GM18870 (cell line): ENCODE measurements at regions not wholly inside any gene's neighbourhood (a gene's known extent, or its start where the extent isn't known, plus 50 kb on each side); places are given as distances from the start of the nearest gene placed in this dataset.
"Not testable (repeated sequence)": the region's sequence is repeated elsewhere in the genome, so short reads cannot be mapped to it uniquely, and the experiment has no call there.

Experiments used
- ATAC-seq: cut with Tn5 transposase; IDR thresholded peaks from one replicate; pipeline ENCODE4 v1.9.1; 2021; ENCODE audit warnings: moderate library complexity; ENCODE audit not compliant: unreplicated experiment

DNA sequence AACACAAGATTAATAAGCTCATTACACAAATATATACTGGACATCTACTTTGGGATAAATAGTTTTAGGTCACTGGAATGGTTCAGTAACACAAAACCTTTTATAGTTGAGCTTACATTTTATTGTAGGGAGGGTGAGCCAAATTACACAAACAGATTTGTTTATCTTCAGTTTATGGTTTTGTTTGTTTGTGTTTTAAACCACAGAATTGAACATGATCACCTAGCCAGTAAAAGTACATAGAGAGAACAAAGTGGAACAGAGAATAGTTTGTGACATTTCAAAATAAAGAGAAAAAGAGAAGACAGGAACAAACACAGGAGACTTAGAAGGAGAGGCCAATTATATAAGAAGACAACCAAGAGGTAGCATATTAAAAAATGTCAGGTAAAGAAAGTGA lies 1930.2 kb upstream of the PCDH20 start:
- no peak for ATAC-seq

DNA sequence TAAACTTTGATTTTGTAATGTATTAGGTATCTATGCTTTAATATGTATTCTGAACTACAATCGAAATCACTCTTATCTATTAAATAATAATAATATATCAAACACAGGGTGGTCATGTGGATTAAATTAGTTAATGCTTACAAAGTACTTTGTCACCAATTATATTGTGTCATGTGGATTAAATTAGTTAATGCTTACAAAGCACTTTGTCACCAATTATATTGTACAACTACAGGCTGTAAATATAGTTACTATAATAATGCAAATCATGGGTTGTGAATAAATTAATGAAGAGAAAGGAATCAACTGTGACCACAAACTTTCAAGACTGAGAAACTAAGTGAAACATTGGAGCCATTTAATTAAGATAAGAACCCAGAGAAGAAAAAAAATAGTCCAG lies 1929.1 kb upstream of the PCDH20 start:
- no peak for ATAC-seq

DNA sequence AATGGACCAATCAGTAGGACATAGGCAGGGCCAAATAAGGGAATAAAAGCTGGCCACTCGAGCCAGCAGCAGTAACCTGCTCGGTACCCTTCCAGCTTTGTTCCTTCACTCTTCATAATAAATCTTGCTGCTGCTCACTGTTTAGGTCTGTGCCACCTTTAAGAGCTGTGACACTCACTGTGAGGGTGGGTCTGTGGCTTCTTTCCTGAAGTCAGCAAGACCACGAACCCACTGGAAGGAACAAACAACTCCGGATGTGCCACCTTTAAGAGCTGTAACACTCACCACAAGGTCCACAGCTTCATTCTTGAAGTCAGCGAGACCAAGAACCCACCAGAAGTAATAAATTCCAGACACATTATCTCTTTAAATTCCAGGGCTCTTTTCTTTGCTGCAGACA lies 1922.3 kb upstream of the PCDH20 start:
- ATAC-seq, result no peak

DNA sequence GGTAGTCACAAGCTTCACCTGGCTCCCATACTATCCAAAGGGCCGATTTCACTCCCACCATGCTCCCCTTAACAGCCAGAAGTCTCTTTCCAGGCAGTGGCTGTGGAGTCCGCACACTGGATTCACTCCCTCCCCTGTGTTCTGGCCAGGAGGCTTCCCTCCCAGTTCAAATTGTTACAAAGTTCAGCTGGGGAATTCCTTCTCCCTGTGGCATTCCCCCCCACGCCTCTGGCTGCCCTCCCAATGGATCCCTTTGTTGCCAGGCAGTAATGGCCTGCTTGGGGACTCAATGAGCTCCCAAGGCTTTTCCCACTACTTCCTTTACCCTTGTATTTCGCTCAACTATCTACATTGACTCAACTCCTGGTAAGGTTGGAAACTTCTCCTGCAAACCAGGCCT lies 1921.4 kb upstream of the PCDH20 start:
- no peak for ATAC-seq

DNA sequence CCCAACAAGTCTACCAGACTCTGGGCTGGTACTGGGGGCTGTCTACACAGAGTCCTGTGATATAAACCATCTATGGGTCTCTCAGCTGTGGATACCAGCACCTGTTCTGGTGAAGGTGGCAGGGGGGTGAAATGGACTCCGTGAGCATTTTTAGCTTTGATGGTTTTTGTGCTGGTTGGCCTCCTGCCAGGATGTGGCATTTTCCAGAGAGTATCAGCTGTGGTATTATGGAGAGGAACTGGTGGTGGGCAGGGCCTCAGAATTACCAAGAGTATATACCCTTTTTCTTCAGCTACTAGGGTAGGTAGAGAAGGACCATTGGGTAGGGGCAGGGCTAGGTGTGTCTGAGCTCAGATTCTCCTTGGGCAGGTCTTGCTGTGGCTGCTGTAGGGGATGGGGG lies 1920.9 kb upstream of the PCDH20 start:
- ATAC-seq, result no peak

DNA sequence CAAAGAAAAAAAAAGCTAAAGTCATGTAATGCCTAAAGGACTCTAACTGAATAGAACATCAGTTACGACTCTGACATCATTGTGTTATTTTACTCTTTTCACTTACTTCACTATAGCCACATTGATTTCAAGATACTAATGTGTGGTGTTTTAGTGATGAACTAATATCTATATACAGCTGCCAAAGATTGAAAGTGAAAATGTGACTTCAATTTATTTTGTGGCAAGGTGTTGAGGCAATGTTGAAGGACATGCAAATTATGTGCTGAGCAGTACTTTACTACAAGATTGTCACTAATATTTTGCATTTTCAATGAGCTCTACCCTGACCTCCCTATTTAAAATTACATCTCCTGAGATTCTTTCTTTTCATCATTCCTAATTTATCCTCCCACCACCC lies 1911.9 kb upstream of the PCDH20 start:
- no peak for ATAC-seq

DNA sequence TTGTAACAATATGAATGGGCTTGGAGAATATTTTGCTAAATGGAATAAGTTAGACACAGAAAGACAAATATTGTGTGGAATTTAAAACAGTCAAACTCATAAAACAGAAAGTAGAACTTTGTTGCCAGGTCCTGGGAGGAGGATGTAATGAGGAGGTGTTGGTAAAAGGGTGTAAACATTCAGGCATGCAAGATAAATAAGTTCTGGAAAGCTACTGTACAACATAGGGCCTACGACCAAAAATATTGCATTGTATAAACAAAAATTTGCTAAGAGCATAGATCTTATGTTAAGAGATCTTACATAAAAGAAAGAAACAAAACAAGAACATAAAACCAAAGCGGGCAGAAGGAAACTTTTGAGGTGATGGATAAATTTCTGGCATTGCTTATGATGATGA lies 1907.8 kb upstream of the PCDH20 start:
- ATAC-seq, result no peak

DNA sequence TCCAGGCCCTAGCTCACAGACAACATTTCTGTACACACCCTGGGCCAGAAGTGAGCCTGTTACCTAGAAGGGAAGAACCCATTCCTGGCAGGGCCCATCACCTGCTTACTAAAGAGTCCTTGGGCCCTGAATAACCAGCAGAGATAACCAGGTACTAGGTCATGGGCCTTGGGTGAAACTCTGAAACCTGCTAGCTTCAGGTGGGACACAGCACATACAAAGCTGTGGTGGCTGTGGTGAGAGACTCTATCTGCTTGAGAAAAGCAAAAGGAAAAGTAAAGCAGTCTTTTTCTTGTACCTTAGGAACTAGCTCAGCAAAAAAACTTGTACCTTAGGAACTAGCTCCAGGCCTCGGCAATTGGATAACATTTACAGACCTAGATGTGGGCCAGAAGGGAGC lies 1895.9 kb upstream of the PCDH20 start:
- no peak for ATAC-seq

DNA sequence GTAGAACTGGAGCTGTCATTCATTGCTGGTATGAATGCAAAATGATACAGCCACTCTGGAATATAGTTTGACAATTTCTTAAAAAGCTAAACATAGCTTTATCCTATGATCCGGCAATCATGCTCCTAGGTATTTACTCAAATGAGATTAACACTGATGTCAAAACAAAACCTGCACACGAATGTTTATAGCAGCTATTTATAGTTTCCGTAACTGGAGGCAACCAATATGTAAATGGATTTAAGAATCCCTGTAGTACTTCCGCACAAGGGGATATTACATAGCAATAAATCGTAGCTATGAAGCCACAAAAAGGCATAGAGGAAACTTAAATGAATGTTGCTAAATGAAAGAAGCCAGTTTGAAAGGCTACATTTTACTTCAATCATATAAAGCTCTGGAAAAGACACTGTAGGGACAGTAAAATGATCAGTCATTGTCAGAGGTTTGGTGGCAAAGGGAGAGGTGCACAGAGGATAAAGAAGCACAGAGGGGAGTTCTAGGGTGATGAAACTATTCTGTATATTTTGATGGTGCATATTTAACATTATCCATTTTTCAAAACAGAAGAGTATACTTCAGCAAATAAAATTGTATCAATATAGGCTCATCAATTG lies 1893.0 kb upstream of the PCDH20 start:
- ATAC-seq, result no peak

DNA sequence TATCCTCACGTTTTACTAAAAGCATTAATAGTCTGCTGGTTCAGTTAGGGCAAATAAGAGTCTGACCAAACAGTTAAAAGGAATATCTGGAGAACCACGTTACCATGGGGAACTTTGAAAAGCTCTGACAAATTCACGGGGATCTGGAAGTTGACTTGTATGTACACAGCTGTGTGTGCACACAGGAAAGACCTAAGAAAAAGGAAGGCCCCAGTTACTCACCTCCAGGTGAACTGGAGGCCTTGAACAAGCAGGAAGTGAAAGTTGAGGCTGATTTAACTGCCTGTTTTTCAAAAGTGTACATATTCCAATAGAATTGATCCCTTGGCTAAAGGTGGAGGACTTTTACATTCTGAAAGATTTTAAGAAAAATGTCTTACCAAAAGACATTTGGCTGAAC lies 1891.6 kb upstream of the PCDH20 start:
- no peak for ATAC-seq

DNA sequence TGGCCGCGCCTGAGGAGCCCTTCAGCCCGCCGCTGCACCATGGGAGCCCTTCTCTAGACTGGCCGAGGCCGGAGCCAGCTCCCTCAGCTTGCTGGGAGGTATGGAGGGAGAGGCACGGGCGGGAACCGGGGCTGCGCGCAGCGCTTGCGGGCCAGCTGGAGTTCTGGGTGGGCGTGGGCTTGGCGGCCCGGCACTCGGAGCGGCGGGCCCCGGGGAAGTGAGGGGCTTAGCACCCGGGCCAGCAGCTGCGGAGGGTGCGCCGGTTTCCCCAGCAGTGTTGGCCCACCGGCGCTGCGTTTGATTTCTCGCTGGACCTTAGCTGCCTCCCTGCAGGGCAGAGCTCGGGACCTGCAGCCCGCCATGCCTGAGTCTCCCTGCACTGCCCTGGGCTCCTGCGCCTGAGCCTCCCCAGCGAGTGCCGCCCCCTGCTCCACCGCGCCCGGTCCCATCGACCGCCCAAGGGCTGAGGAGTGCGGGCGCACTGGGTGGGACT lies 1890.0 kb upstream of the PCDH20 start:
- no peak for ATAC-seq

DNA sequence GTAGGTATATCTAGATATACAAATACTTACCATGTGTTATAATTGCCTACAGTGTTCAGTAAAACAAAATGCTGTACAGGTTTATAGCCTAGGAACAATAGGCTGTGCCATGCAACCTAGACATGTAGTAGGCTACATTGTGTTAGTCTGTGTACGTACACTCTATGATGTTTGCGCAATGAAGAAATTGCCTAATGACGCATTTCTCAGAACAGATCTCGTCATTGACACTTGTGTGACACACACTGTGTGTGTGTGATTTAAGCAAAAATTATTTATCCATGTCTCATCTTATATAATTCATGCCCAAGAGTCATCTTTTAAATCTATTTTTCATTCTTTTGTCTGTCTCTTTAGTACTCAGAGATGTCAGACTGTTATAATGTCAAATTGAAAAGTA lies 1888.8 kb upstream of the PCDH20 start:
- ATAC-seq, result no peak

DNA sequence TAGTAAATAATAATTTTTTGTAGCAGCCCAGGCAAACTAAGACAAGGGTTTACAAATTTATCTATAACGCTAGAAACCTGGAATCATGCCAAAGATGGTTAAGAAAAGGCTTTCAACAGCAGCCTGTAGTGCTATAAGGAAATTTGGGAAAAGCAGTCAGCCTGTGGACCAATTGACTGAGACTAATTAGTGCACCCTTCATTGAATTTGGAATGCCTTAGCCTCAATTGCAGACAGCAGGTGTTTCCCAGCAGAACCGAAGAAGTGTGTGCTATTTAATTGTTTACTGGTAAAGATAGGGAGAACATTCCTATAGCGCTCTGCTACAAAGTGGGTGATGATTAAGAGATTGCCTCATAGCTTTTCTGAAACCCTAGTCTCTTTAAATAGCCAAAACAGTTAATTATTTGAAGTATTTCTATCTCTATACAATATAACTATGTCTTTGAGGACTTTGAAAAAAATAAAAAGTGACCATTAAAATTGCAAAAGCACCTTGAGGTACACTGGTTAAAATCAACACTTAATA lies 1884.3 kb upstream of the PCDH20 start:
- ATAC-seq, result no peak

DNA sequence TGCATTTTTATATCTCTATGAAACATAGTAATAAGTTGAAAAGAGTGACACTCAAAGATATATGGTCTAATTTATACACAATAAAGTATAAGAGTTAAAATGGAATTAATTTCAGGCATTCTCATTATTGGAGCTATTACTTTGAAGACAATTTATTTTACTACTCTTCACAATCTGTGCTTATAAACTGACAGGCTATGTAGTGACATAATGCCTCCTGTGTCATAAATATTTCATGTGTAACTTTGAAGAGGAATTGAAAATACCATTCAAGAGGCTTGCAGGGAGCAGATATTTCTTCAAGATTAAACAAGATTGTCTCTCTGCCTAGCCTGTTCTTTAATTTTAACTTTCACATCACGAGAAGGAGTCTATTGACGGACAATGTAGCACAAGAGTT lies 1881.5 kb upstream of the PCDH20 start:
- ATAC-seq, result no peak

DNA sequence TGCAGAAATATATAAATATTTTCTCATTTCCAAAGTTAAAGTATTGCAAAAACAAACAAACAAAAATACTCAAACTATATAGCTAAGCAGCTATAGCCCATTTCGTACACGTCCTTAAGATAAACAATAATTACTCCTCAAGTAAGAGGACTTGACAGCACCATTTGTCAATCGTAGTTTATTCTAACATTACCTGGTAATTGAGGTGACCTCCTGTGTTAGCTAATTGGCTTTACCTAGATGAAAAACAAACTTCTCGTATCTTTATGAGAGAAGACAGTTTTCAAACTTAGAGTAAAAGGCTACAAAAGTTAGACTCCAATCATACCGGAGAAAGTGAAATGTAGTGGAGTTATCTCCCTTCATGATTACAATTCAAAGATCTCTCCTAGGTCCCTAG lies 1876.1 kb upstream of the PCDH20 start:
- ATAC-seq, result no peak

DNA sequence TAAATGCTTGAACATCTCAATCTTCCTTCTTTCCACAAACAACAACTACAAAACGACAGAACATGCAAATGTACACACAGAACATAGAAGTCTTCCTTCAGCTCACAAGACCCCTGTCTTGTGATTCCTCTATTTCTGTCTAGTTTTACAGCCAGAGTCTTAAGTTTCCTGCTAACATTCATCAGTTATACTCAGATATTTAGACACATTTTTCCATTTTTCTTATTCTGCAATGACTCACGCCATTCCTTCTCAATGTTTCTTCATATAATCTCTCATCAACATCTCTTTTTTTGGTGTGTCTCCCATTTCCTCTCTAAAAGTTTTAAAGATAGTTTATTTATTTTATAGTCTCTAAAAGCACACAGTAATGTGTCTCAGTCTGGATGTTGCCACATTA lies 1872.9 kb upstream of the PCDH20 start:
- ATAC-seq, result no peak

DNA sequence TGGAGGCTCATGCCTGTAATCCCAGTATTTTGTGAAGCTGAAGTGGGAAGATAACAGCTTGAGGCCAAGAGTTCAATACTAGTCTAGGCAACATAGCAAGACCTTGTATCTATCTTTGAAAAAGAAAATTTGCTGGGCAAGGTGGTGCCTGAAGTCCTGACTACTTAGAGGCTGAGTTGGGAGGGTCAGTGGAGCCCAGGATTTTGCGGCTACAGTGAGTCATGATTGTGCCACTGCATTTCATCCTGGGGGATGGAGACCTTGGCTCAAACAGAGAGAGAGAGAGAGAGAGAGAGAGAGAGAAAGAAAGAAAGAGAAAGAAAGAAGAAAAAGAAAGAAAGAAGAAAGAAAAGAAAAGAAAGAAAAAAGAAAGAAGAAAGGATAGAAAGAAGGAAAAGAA lies 1872.3 kb upstream of the PCDH20 start:
- no peak for ATAC-seq

DNA sequence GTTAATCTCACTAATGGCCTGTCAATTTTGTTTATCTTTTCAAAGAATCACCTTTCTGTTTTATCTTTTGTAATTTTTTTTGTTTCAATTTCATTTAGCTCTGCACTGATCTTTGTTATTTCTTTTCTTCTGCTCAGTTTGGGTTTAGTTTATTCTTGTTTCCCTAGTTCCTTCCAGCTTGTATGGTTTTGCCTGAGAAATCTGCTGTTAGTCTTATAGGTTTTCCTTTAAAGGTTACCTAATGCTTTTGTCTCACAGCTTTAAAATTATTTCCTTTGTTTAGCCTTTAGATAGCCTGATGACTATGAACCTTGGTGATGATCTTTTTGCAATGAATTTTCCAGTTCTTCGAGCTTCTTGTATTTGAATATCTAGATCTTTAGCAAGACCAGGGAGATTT lies 1869.8 kb upstream of the PCDH20 start:
- no peak for ATAC-seq

DNA sequence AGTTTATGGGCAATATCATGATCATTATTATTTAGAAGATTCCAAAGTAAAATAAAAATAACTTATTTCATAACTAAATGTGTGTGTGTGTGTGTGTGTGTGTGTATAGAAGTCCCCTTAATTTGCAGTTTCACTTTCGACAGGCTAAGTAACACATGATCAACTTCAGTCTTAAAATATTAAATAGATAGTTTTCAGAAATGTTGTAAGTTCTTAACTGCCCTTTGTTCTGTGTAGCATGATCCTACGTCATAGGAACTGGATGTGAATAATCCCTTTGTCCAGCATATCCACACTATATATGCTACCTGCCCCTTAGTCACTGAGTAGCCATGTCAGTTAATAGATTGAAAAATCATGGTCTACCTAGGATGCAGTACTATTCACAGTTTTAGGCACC lies 1863.5 kb upstream of the PCDH20 start:
- no peak for ATAC-seq

DNA sequence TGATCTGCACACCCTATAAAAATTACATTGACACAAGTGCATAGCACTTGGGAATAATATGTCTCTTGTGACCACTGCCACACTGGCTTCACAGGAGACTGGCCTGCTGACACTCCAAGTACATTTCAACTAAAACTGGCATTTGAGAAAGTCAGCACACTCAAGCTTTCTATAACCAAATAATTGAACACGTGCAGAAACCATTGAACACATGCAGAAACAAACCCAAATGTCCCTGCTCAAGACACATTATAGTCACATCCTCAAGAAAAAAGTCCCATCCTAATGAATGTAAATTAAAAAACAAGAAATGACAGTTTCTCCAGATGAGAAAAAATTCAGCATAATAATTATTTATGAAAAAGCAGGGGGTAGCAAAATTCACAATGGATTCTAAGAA lies 1859.1 kb upstream of the PCDH20 start:
- no peak for ATAC-seq

DNA sequence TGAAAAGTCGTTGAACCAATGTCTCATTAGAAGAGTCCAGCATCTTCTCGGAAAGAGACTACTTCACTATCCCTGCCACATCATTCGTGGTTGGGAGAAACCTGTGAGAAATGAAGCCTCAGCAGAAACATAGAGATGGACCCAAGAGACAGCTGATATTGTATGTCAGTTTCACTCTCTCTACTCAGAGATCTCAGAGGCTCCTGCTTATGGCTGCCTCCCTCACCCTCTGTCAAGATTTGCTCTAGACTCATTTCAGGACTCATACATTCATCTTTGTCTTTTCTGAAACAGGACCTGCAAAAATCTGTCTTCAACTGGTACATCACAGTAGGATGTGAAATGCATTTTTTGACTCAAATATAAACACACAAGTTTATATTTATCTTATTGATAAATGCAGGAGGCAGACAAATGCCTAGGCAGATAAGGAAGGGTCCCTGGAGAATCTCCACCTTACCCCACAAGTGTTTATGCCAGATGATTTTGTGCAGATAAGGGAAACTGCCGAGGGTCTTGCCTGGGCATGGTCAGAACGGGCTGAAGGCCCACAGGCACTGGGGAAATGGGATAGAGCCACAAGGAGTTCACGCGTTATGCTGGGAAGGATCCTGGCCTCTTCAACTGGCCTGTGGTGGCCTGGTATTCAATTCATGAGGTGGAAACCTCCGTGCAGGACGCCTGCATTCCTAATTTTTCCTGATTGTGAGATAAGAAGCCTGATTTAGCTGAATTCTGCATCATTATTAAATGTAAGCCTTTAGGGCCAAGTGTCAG lies 1834.0 kb upstream of the PCDH20 start:
- ATAC-seq, result no peak

DNA sequence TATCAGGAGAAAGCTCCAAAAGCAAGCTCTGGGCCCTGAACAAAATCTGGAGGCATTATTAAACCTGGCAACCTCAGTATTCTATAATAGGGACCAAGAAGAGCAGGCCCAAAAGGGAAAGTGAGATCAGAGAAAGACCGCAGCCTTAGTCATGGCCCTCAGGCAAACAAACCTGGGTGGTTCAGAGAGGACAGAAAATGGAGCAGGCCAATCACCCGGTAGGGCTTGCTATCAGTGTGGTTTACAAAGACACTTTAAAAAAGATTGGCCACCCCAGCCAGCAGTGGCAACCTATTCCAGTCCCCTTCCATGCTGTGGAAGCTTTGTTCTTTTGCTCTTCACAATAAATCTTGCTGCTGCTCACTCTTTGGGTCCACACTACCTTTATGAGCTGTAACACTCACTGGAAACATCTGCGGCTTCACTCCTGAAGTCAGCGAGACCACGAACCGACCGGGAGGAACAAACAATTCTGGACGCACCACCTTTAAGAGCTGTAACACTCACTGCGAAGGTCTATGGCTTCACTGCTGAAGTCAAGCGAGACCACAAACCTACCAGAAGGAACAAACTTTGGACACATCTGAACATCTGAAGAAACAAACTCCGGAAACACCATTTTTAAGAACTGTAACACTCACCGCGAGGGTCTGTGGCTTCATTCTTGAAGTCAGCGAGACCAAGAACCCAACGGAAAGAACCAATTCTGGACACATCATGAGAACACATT lies 1821.2 kb upstream of the PCDH20 start:
- ATAC-seq, result not testable (repeated sequence)
